ENCODE measurements at regions not wholly inside any gene's neighbourhood (a gene's known extent, or its start where the extent isn't known, plus 50 kb on each side); places are given as distances from the start of the nearest gene placed in this dataset.
"Not testable (repeated sequence)": the region's sequence is repeated elsewhere in the genome, so short reads cannot be mapped to it uniquely, and the experiment has no call there.

- intact Hi-C loops (cut with DNase I): no loop called here
- H3K27me3 ChIP-seq (replicated peaks; ENCODE audit: insufficient read depth): no peaks in the 10 kb centered on the region
- H3K36me3 ChIP-seq: no peaks in the 10 kb centered on the region
- H3K4me1 ChIP-seq (replicated peaks): no peaks in the 10 kb centered on the region
- no peak overlapping the region for H3K4me3 ChIP-seq
- H3K27ac ChIP-seq: no peak overlapping the region
- no peak for TF ChIP-seq POLR2A (IDR thresholded peaks at IDR 0.05)
- TF ChIP-seq CTCF (IDR thresholded peaks at IDR 0.05): no peak
- TF ChIP-seq POLR2AphosphoS5 (IDR thresholded peaks at IDR 0.05): no peak
- WGBS: 46% methylated on average over 2 of the region's 2 CpGs
- H3K9me3 ChIP-seq: no peaks in the 10 kb centered on the region
- no peak for DNase-seq (ENCODE audit: low spot score)
These were observed 98.0 kb upstream of the TSLP start for GRCh38 chr5:110973510-110973909.

GRCh38 chr5:110977915-110978314 lies 93.6 kb upstream of the TSLP start:
- H3K4me3 ChIP-seq: no peak overlapping the region
- H3K36me3 ChIP-seq: no peaks in the 10 kb centered on the region
- no peak overlapping the region for H3K27ac ChIP-seq
- intact Hi-C loops (cut with DNase I): no loop called here
- DNase-seq (ENCODE audit: low spot score): no peak
- TF ChIP-seq POLR2A (IDR thresholded peaks at IDR 0.05): no peak
- no peak for TF ChIP-seq CTCF (IDR thresholded peaks at IDR 0.05)
- TF ChIP-seq POLR2AphosphoS5 (IDR thresholded peaks at IDR 0.05): no peak
- H3K9me3 ChIP-seq: no peaks in the 10 kb centered on the region
- H3K4me1 ChIP-seq (replicated peaks): no peaks in the 10 kb centered on the region
- 64% methylated on average over 1 of the region's 1 CpG for WGBS
- H3K27me3 ChIP-seq (replicated peaks; ENCODE audit: insufficient read depth): no peaks in the 10 kb centered on the region

- H3K36me3 ChIP-seq; H3K4me1 ChIP-seq (replicated peaks); H3K9me3 ChIP-seq; H3K4me3 ChIP-seq; H3K27me3 ChIP-seq (replicated peaks; ENCODE audit: insufficient read depth); H3K27ac ChIP-seq; intact Hi-C loops (cut with DNase I); DNase-seq (ENCODE audit: low spot score): not testable (repeated sequence)
- 70% methylated on average over 19 of the region's 19 CpGs for WGBS
These were observed 85.6 kb upstream of the TSLP start for GRCh38 chr5:110985882-110986281.

- DNase-seq (ENCODE audit: low spot score); H3K4me1 ChIP-seq (replicated peaks); H3K36me3 ChIP-seq; H3K9me3 ChIP-seq; H3K27me3 ChIP-seq (replicated peaks; ENCODE audit: insufficient read depth); H3K27ac ChIP-seq; H3K4me3 ChIP-seq; intact Hi-C loops (cut with DNase I): not testable (repeated sequence)
- WGBS: 95% methylated on average over 3 of the region's 3 CpGs
These were observed 83.9 kb upstream of the TSLP start for GRCh38 chr5:110987573-110987972.

- no peaks in the 10 kb centered on the region for H3K4me1 ChIP-seq (replicated peaks)
- no peaks in the 10 kb centered on the region for H3K9me3 ChIP-seq
- WGBS: 66% methylated on average over 2 of the region's 2 CpGs
- intact Hi-C loops (cut with DNase I): no loop called here
- H3K27me3 ChIP-seq (replicated peaks; ENCODE audit: insufficient read depth): no peaks in the 10 kb centered on the region
- H3K27ac ChIP-seq: no peak overlapping the region
- H3K4me3 ChIP-seq: no peak overlapping the region
- no peak for DNase-seq (ENCODE audit: low spot score)
- TF ChIP-seq CTCF (IDR thresholded peaks at IDR 0.05) (no peak), POLR2AphosphoS5 (IDR thresholded peaks at IDR 0.05) (no peak), POLR2A (IDR thresholded peaks at IDR 0.05) (no peak)
- H3K36me3 ChIP-seq: no peaks in the 10 kb centered on the region
These were observed 74.8 kb upstream of the TSLP start for GRCh38 chr5:110996742-110997141.

GRCh38 chr5:111002036-111002435 lies 69.5 kb upstream of the TSLP start:
- 90% methylated on average over 3 of the region's 3 CpGs for WGBS
- no peak for DNase-seq (ENCODE audit: low spot score)
- H3K9me3 ChIP-seq: no peaks in the 10 kb centered on the region
- H3K27ac ChIP-seq: no peak overlapping the region
- H3K27me3 ChIP-seq (replicated peaks; ENCODE audit: insufficient read depth): no peaks in the 10 kb centered on the region
- H3K4me3 ChIP-seq: no peak overlapping the region
- intact Hi-C loops (cut with DNase I): no loop called here
- H3K36me3 ChIP-seq: no peaks in the 10 kb centered on the region
- no peaks in the 10 kb centered on the region for H3K4me1 ChIP-seq (replicated peaks)
- TF ChIP-seq CTCF (IDR thresholded peaks at IDR 0.05): no peak
- TF ChIP-seq POLR2A (IDR thresholded peaks at IDR 0.05): no peak
- TF ChIP-seq POLR2AphosphoS5 (IDR thresholded peaks at IDR 0.05): no peak
